Smooth muscle cell (in vitro differentiated cells): ENCODE measurements at regions not wholly inside any gene's neighbourhood (a gene's known extent, or its start where the extent isn't known, plus 50 kb on each side); places are given as distances from the start of the nearest gene placed in this dataset.
"Not testable (repeated sequence)": the region's sequence is repeated elsewhere in the genome, so short reads cannot be mapped to it uniquely, and the experiment has no call there.

ENCODE experiments used
- DNase-seq: peaks from one replicate; lab custom pipeline; 2025; ENCODE audit not compliant: unreplicated experiment; lab: John Stamatoyannopoulos, UW
- H2AFZ ChIP-seq: fragments of 200-600 bp; sonication (generic); 2 replicates; pipeline ENCODE4 v1.6.0; 2016; ENCODE audit warnings: antibody characterized with exemption, low read depth, mild to moderate bottlenecking
- H3F3A ChIP-seq: fragments of 200-600 bp; sonication (generic); 2 replicates; pipeline ENCODE4 v1.6.0; 2017; ENCODE audit warnings: antibody characterized with exemption, low read depth
- H3K27ac ChIP-seq: fragments of 200-600 bp; sonication (generic); 2 replicates; pipeline ENCODE4 v1.5.1; 2016; ENCODE audit warnings: low read depth, mild to moderate bottlenecking
- H3K27me3 ChIP-seq: fragments of 200-600 bp; sonication (generic); 2 replicates; pipeline ENCODE4 v1.6.1; 2016; ENCODE audit warnings: low read depth, mild to moderate bottlenecking
- H3K36me3 ChIP-seq: fragments of 200-600 bp; sonication (generic); 2 replicates; pipeline ENCODE4 v1.5.1; 2016; ENCODE audit warnings: low read depth
- H3K4me1 ChIP-seq: fragments of 200-600 bp; sonication (generic); 2 replicates; pipeline ENCODE4 v1.5.1; 2016; ENCODE audit warnings: low read depth
- H3K4me2 ChIP-seq: fragments of 200-600 bp; sonication (generic); 2 replicates; pipeline ENCODE4 v1.6.0; 2016; ENCODE audit warnings: mild to moderate bottlenecking
- H3K4me3 ChIP-seq: fragments of 200-600 bp; sonication (generic); 2 replicates; pipeline ENCODE4 v1.5.1; 2016; ENCODE audit warnings: mild to moderate bottlenecking
- H3K79me2 ChIP-seq: fragments of 200-600 bp; sonication (generic); 2 replicates; pipeline ENCODE4 v1.6.0; 2016; ENCODE audit warnings: low read depth, mild to moderate bottlenecking
- H3K9ac ChIP-seq: fragments of 200-600 bp; sonication (generic); 2 replicates; pipeline ENCODE4 v1.6.0; 2016; ENCODE audit warnings: low read depth
- H3K9me3 ChIP-seq: fragments of 200-600 bp; sonication (generic); replicated peaks from 2 replicates; pipeline ENCODE4 v1.5.1; 2016; ENCODE audit warnings: low read depth
- H4K20me1 ChIP-seq: fragments of 200-600 bp; sonication (generic); 2 replicates; pipeline ENCODE4 v1.6.0; 2016; ENCODE audit warnings: low read depth
- WGBS: methylation state at CpG from one replicate; pipeline ENCODE4 v1.1.7; 2016; ENCODE audit warnings: low lambda C conversion rate; 5-methylcytosine and 5-hydroxymethylcytosine counted together
- TF ChIP-seq, protein P1 (sequence below): fragments of 200-600 bp; sonication (generic); IDR thresholded peaks from 2 replicates; pipeline ENCODE4 v1.5.1; 2017; ENCODE audit warnings: borderline replicate concordance, mild to moderate bottlenecking, antibody characterized with exemption; ENCODE audit not compliant: insufficient read depth, poor library complexity, severe bottlenecking

DNA sequence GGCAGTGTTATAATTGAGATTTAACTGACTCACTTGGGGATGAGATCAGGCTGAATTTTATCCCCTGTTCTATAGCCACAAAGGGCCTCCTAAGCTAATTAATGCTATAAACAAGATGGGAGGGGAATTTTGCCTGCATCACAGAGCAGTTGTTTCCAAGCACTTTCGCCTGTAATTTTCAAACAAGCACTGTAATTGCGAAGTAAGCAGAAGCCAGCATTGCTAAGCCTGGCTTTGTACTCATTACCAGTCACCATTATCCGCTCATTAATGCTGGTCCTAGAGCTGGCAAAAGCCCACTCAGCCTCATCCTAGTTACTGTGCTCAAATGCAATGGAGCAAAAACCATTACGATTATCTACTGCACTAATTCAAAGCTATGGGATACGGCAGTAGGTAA lies 356.6 kb upstream of the UBE2E2 start:
- H3K79me2 ChIP-seq: no peaks in the 10 kb centered on the region
- no peaks in the 10 kb centered on the region for H4K20me1 ChIP-seq
- no peaks in the 10 kb centered on the region for H3K4me1 ChIP-seq
- no peaks in the 10 kb centered on the region for H3K27me3 ChIP-seq
- H3K36me3 ChIP-seq: no peaks in the 10 kb centered on the region
- no peak overlapping the region for H2AFZ ChIP-seq
- H3K27ac ChIP-seq: no peak overlapping the region
- H3K4me2 ChIP-seq: no peak overlapping the region
- no peak for DNase-seq
- H3F3A ChIP-seq: no peaks in the 10 kb centered on the region
- H3K9me3 ChIP-seq: no peaks in the 10 kb centered on the region
- WGBS: 78% methylated on average over 5 of the region's 5 CpGs
- no peak overlapping the region for H3K4me3 ChIP-seq
- TF ChIP-seq, protein P1, sequence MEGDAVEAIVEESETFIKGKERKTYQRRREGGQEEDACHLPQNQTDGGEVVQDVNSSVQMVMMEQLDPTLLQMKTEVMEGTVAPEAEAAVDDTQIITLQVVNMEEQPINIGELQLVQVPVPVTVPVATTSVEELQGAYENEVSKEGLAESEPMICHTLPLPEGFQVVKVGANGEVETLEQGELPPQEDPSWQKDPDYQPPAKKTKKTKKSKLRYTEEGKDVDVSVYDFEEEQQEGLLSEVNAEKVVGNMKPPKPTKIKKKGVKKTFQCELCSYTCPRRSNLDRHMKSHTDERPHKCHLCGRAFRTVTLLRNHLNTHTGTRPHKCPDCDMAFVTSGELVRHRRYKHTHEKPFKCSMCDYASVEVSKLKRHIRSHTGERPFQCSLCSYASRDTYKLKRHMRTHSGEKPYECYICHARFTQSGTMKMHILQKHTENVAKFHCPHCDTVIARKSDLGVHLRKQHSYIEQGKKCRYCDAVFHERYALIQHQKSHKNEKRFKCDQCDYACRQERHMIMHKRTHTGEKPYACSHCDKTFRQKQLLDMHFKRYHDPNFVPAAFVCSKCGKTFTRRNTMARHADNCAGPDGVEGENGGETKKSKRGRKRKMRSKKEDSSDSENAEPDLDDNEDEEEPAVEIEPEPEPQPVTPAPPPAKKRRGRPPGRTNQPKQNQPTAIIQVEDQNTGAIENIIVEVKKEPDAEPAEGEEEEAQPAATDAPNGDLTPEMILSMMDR: no peak
- no peak overlapping the region for H3K9ac ChIP-seq

DNA sequence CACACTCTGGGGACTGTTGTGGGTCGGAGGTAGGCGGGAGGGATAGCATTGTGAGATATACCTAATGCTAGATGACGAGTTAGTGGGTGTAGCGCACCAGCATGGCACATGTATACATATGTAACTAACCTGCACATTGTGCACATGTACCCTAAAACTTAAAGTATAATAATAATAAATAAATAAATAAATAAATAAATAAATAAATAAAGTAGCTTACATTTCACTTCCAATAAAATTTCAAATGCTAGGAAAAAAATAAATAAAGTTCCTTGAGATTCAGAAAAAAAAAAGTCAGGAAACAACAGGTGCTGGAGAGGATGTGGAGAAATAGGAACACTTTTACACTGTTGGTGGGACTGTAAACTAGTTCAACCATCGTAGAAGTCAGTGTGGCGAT lies 353.5 kb upstream of the UBE2E2 start:
- not testable (repeated sequence) for H3F3A ChIP-seq, DNase-seq, H4K20me1 ChIP-seq, H2AFZ ChIP-seq, H3K9ac ChIP-seq, H3K9me3 ChIP-seq, H3K4me3 ChIP-seq, H3K79me2 ChIP-seq, H3K4me2 ChIP-seq, H3K27ac ChIP-seq, H3K36me3 ChIP-seq, H3K27me3 ChIP-seq, H3K4me1 ChIP-seq
- 96% methylated on average over 6 of the region's 6 CpGs for WGBS

DNA sequence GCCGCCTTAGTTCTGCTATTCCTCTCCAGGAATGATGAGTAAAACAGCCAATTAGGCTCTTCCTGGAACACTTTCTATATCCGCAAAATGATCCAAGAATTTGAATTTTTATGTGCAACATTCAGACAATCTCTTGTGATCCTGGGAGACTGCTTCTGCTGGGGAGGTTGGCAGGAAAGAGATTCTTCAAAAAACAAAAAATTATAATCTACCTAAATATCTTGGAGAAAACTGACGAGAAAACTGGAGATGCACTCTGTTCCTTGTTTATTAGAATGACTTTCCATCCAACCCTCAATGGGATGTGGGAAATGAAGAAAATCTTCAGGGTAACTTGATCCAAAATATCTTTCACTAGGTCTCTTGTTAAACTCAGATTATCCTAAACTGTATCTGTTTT lies 346.3 kb upstream of the UBE2E2 start:
- Histone ChIP-seq H3K4me2 (no peak overlapping the region), H2AFZ (no peak overlapping the region), H4K20me1 (no peaks in the 10 kb centered on the region), H3K27me3 (no peaks in the 10 kb centered on the region), H3K4me3 (no peak overlapping the region), H3K9me3 (no peaks in the 10 kb centered on the region), H3F3A (no peaks in the 10 kb centered on the region), H3K36me3 (no peaks in the 10 kb centered on the region), H3K9ac (no peak overlapping the region), H3K79me2 (no peaks in the 10 kb centered on the region), H3K4me1 (no peaks in the 10 kb centered on the region), H3K27ac (no peak overlapping the region)
- no peak for DNase-seq
- WGBS: 95% methylated on average over 3 of the region's 3 CpGs
- TF ChIP-seq, protein P1: no peak

DNA sequence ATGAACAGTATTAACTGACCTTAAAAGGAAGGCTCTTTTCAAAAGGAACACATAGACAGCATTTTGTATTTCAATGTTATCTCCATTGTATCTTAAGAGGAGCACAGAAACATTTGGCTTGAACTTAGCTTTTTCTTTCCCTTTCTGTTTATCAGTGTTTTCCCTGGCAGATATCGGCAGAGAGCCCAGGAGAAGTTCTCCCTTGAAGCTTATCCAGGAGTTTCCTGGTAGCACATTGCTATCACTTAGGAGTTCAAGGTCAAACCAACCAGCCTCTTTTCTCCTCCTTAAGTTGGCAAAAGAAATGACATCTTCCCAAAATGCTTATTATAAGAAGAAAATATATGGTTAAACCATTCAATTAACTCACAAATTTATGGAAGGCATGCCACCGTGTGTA lies 344.6 kb upstream of the UBE2E2 start:
- H3K4me3 ChIP-seq: no peak overlapping the region
- no peaks in the 10 kb centered on the region for H3K9me3 ChIP-seq
- H3K9ac ChIP-seq: no peak overlapping the region
- H3K4me1 ChIP-seq: no peaks in the 10 kb centered on the region
- H3K27me3 ChIP-seq: no peaks in the 10 kb centered on the region
- no peak overlapping the region for H3K27ac ChIP-seq
- no peaks in the 10 kb centered on the region for H3K79me2 ChIP-seq
- TF ChIP-seq, protein P1: no peak
- no peak overlapping the region for H2AFZ ChIP-seq
- no peaks in the 10 kb centered on the region for H3K36me3 ChIP-seq
- WGBS: 85% methylated on average over 2 of the region's 2 CpGs
- H4K20me1 ChIP-seq: no peaks in the 10 kb centered on the region
- no peak overlapping the region for H3K4me2 ChIP-seq
- H3F3A ChIP-seq: no peaks in the 10 kb centered on the region
- no peak for DNase-seq
